ENCODE measurements at regions not wholly inside any gene's neighbourhood (a gene's known extent, or its start where the extent isn't known, plus 50 kb on each side); places are given as distances from the start of the nearest gene placed in this dataset.

- DNase-seq = no peak
These were observed 243.2 kb downstream of the OGFRL1 start for GRCh38 chr6:71531841-71532240.

GRCh38 chr6:71533939-71534379 is 245.3 kb downstream of the OGFRL1 start:
- no peak for DNase-seq

- DNase-seq = no peak
These were observed 246.3 kb downstream of the OGFRL1 start for GRCh38 chr6:71534921-71535320.

GRCh38 chr6:71537717-71538116 is 249.1 kb downstream of the OGFRL1 start:
- DNase-seq = no peak

- no peak for DNase-seq
These were observed 255.4 kb downstream of the OGFRL1 start for GRCh38 chr6:71544028-71544427.

GRCh38 chr6:71544906-71545305 is 256.3 kb downstream of the OGFRL1 start:
- DNase-seq = no peak

- DNase-seq = no peak
These were observed 257.3 kb downstream of the OGFRL1 start for GRCh38 chr6:71545905-71546304.

- DNase-seq = no peak
These were observed 263.2 kb downstream of the OGFRL1 start for GRCh38 chr6:71551798-71552197.

GRCh38 chr6:71556141-71556540 is 267.5 kb downstream of the OGFRL1 start:
- DNase-seq = no peak

GRCh38 chr6:71558974-71559373 is 270.4 kb downstream of the OGFRL1 start:
- DNase-seq = no peak

GRCh38 chr6:71567562-71567961 is 279.0 kb downstream of the OGFRL1 start:
- DNase-seq = no peak

GRCh38 chr6:71577766-71578165 is 289.2 kb downstream of the OGFRL1 start:
- no peak for DNase-seq

GRCh38 chr6:71579902-71580301 is 291.3 kb downstream of the OGFRL1 start:
- DNase-seq = no peak

GRCh38 chr6:71582820-71583219 is 294.2 kb downstream of the OGFRL1 start:
- DNase-seq = no peak

- DNase-seq = no peak
These were observed 296.3 kb downstream of the OGFRL1 start for GRCh38 chr6:71584712-71585436.

- DNase-seq = no peak
These were observed 296.9 kb downstream of the OGFRL1 start for GRCh38 chr6:71585472-71585871.

- no peak for DNase-seq
These were observed 297.9 kb upstream of the RIMS1 start for GRCh38 chr6:71588490-71588889.

- DNase-seq = no peak
These were observed 297.1 kb upstream of the RIMS1 start for GRCh38 chr6:71589254-71589653.

GRCh38 chr6:71592643-71593042 is 293.7 kb upstream of the RIMS1 start:
- DNase-seq = no peak

GRCh38 chr6:71599359-71599758 is 287.0 kb upstream of the RIMS1 start:
- DNase-seq = no peak

- DNase-seq = no peak
These were observed 283.9 kb upstream of the RIMS1 start for GRCh38 chr6:71602385-71603007.

- DNase-seq = no peak
These were observed 283.3 kb upstream of the RIMS1 start for GRCh38 chr6:71603021-71603420.

- DNase-seq = no peak
These were observed 277.7 kb upstream of the RIMS1 start for GRCh38 chr6:71608646-71609045.

- no peak for DNase-seq
These were observed 266.5 kb upstream of the RIMS1 start for GRCh38 chr6:71619836-71620235.

All from CD4-positive, alpha-beta T cell treated with Interleukin-21 for 1 hour (primary cell).